Activated T-cell treated with anti-CD3 and anti-CD28 coated beads, Interleukin-2, amount 50 U/mL, for 24 hours (primary cell): ENCODE measurements at regions not wholly inside any gene's neighbourhood (a gene's known extent, or its start where the extent isn't known, plus 50 kb on each side); places are given as distances from the start of the nearest gene placed in this dataset.
A peak's percentile ranks its signal among the peaks of the same experiment; 100 is the strongest.
"Not testable (repeated sequence)": the region's sequence is repeated elsewhere in the genome, so short reads cannot be mapped to it uniquely, and the experiment has no call there.

Experiments
- DNase-seq: peaks from one replicate; pipeline ENCODE4 v3.0.0-alpha.2; 2020
- H3K27ac Mint-ChIP-seq: 2 replicates; pipeline ENCODE4 v1.8.0; 2020; ENCODE audit warnings: mild to moderate bottlenecking, mixed read lengths
- H3K27me3 Mint-ChIP-seq: 2 replicates; pipeline ENCODE4 v1.8.0; 2020; ENCODE audit warnings: mixed read lengths
- H3K36me3 Mint-ChIP-seq: 2 replicates; pipeline ENCODE4 v1.8.0; 2020; ENCODE audit warnings: low read depth, mixed read lengths
- H3K4me1 Mint-ChIP-seq: 2 replicates; pipeline ENCODE4 v1.8.0; 2020; ENCODE audit warnings: low read depth, mixed read lengths
- H3K4me3 Mint-ChIP-seq: 2 replicates; pipeline ENCODE4 v1.8.0; 2020; ENCODE audit warnings: mild to moderate bottlenecking, moderate library complexity, mixed read lengths
- H3K9me3 Mint-ChIP-seq: 2 replicates; pipeline ENCODE4 v1.8.0; 2020; ENCODE audit warnings: mixed read lengths

DNA sequence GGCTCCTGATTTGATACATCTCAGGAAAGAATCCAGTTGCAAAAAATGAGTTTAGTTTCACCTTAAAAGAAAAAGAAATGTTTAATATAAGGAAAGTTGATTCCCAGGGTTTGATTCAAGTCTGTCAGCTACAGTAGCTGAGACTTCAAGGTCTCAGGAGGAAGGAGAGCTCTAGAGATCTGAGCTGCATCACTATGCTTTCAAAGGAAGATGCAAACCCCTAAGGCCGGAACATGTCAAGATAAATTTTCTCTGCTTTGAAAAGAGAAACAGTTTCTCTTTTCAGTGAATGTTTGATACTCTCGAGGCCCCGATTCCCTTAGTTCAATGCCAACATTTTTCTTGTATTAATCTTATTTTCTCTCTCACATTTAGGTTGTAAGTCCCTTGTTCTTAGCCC is 128.6 kb downstream of the RGPD3 start:
- H3K4me3 Mint-ChIP-seq = no peak overlapping the region
- H3K4me1 Mint-ChIP-seq = peaks cover 5% of the 10 kb centered on the region
- H3K27ac Mint-ChIP-seq = peak overlapping the region; percentile 2
- no peaks in the 10 kb centered on the region for H3K9me3 Mint-ChIP-seq
- no peak for DNase-seq
- H3K27me3 Mint-ChIP-seq = no peaks in the 10 kb centered on the region
- no peaks in the 10 kb centered on the region for H3K36me3 Mint-ChIP-seq

DNA sequence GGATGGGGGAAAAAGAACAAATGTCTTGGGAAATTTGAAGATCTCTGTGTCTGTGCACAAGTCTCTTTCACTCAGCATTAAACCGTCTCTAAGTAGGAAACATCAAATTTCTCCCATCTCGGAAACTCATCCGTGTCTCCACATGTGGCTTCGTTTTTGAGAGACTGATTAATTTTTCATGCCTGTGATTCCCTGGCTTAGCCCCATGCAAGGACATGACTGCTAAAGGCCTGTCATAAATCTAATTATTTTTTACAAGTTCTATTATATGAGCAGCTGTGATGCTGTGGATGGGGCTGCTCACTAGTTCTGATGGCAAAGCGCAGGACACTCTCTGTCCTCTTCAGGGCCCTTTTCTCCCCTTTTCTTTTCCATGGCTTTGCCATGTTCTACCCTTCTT is 129.1 kb downstream of the RGPD3 start:
- no peaks in the 10 kb centered on the region for H3K9me3 Mint-ChIP-seq
- peaks cover 5% of the 10 kb centered on the region for H3K4me1 Mint-ChIP-seq
- H3K4me3 Mint-ChIP-seq = no peak overlapping the region
- no peaks in the 10 kb centered on the region for H3K27me3 Mint-ChIP-seq
- H3K27ac Mint-ChIP-seq = no peak overlapping the region
- no peaks in the 10 kb centered on the region for H3K36me3 Mint-ChIP-seq
- no peak for DNase-seq

DNA sequence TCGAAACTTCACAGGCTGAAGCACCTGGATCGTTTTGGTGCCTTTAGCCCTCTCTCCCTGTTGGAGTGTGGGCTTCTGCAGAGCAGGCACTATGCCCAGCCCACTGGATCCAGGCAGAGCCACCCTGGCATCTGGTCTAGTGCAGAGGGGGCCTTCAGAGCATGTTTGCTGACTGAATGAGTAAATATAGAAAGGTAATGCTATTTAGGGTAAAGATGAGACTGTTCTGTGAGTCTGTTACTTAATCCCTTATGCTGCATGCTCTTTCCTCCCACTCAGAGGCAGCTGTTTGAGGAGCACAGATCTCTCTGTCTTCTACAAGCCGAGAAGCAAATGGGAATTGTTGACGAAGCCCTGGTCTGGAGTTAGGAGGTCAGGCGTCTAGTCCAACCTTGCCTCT is 130.2 kb downstream of the RGPD3 start:
- H3K9me3 Mint-ChIP-seq = peaks cover 3% of the 10 kb centered on the region

DNA sequence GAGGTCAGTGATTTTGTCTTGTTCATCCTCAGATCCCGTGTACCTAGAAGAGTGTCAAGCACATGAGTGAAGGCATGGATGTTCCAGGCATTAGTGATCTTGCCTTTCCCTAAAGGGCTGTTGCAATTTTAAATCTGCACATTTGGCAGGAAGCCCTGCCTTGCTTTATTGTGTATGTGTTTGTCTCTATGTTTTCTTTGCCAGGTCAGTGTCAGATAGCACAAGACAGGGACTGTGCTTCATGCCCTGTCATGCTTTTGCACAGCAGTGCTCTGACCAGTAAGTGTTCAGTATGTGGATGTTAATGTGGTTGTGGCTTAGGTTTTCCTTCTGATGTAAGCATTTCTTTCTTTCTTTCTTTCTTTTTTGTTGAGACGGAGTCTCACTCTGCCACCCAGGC is 131.5 kb downstream of the RGPD3 start:
- DNase-seq = no peak
- Mint-ChIP-seq H3K27ac (no peak overlapping the region), H3K4me1 (peaks cover 12% of the 10 kb centered on the region), H3K9me3 (peaks cover 3% of the 10 kb centered on the region), H3K27me3 (no peaks in the 10 kb centered on the region), H3K4me3 (no peak overlapping the region), H3K36me3 (no peaks in the 10 kb centered on the region)

More for the DNA sequence above, 130.2 kb downstream of the RGPD3 start:
- DNase-seq = no peak
- Mint-ChIP-seq H3K4me1 (peaks cover 5% of the 10 kb centered on the region), H3K36me3 (no peaks in the 10 kb centered on the region), H3K27ac (no peak overlapping the region), H3K4me3 (no peak overlapping the region), H3K27me3 (no peaks in the 10 kb centered on the region)

DNA sequence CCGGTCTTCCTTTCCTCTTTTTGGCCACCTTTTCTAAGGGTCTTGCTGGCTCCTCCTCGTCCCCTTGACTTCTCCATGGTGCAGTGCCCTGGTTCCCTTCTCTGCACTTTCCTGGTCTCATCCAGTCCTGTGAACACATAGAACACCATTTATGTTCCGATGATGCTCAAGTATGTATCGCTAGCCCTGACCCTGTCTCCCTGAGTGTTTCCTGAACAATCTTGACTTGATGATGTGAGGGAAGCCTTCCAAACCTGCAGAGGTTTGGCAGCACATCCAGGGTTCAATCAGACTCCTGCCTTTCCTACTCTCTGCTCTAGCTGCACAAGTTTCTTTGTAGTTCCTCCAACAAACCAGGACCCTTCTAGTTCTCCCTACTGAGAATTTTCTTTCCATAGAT is 132.1 kb downstream of the RGPD3 start:
- H3K4me1 Mint-ChIP-seq = peaks cover 15% of the 10 kb centered on the region
- no peak overlapping the region for H3K27ac Mint-ChIP-seq
- no peak for DNase-seq
- no peak overlapping the region for H3K4me3 Mint-ChIP-seq
- no peaks in the 10 kb centered on the region for H3K36me3 Mint-ChIP-seq
- H3K27me3 Mint-ChIP-seq = no peaks in the 10 kb centered on the region
- peaks cover 3% of the 10 kb centered on the region for H3K9me3 Mint-ChIP-seq

DNA sequence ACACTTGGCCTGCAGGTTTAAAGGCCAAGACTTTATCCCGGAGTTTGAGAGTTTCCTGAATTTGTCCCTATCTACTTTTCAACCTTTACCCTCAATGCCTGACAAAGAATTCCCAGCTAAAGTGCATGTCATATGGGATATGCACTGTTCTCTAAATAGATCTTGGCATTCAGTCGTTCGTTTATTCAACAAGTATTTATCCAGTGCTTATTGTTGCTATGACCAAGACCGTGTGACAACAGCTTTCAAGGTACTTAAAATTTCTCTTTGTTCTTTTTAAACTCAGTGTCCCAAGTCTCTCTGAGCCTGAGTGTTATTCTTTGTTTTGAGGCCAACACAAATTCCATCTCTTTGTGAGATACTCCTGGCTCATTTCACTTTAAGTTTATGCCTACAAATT is 133.4 kb downstream of the RGPD3 start:
- H3K27ac Mint-ChIP-seq = no peak overlapping the region
- no peaks in the 10 kb centered on the region for H3K36me3 Mint-ChIP-seq
- peaks cover 13% of the 10 kb centered on the region for H3K4me1 Mint-ChIP-seq
- no peak for DNase-seq
- no peak overlapping the region for H3K4me3 Mint-ChIP-seq
- H3K27me3 Mint-ChIP-seq = no peaks in the 10 kb centered on the region
- H3K9me3 Mint-ChIP-seq = peaks cover 3% of the 10 kb centered on the region

DNA sequence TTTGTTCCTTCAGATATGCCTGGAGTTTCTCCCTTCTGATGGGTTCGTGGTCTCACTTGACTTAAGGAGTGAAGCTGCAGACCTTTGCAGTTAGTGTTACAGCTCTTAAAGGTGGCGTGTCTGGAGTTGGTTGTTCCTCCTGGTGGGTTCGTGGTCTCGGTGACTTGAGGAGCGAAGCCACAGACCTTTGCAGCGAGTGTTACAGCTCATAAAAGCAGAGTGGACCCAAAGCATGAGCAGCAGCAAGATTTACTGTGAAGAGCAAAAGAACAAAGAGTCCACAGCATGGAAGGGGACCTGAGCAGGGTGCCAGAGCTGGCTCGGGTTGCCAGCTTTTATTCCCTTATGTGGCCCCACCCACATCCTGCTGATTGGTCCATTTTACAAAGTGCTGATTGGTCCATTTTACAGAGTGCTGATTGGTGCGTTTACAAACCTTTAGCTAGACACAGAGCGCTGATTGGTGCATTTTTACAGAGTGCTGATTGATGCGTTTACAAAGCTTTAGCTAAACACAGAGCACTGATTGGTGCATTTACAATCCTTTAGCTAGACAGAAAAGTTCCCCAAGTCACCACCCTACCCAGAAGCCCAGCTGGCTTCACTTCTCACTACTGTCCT is 134.8 kb downstream of the RGPD3 start:
- not testable (repeated sequence) for H3K36me3 Mint-ChIP-seq, H3K9me3 Mint-ChIP-seq, H3K4me3 Mint-ChIP-seq, H3K27ac Mint-ChIP-seq, DNase-seq, H3K27me3 Mint-ChIP-seq, H3K4me1 Mint-ChIP-seq

DNA sequence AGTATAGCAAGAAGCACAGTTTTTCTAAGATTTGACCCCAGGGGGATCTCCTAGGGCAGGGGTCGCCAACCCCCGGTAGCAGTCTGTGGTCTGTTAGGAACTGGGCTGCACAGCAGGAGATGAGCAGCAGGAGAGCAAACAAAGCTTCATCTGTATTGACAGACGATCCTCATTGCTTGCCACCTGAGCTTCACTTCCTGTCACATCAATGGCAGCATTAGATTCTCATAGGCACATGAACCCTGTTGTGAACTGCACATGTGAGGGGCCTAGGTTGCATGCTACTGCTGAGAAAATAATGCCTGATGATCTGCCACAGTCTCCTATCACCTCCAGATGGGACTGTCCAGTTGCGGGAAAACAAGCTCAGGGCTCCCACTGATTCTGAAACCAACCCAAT is 136.2 kb downstream of the RGPD3 start:
- H3K36me3 Mint-ChIP-seq = no peaks in the 10 kb centered on the region
- peaks cover 10% of the 10 kb centered on the region for H3K4me1 Mint-ChIP-seq
- no peaks in the 10 kb centered on the region for H3K27me3 Mint-ChIP-seq
- H3K27ac Mint-ChIP-seq = peak overlapping the region; percentile 8
- no peak overlapping the region for H3K4me3 Mint-ChIP-seq
- H3K9me3 Mint-ChIP-seq = peaks cover 3% of the 10 kb centered on the region
- DNase-seq = no peak

DNA sequence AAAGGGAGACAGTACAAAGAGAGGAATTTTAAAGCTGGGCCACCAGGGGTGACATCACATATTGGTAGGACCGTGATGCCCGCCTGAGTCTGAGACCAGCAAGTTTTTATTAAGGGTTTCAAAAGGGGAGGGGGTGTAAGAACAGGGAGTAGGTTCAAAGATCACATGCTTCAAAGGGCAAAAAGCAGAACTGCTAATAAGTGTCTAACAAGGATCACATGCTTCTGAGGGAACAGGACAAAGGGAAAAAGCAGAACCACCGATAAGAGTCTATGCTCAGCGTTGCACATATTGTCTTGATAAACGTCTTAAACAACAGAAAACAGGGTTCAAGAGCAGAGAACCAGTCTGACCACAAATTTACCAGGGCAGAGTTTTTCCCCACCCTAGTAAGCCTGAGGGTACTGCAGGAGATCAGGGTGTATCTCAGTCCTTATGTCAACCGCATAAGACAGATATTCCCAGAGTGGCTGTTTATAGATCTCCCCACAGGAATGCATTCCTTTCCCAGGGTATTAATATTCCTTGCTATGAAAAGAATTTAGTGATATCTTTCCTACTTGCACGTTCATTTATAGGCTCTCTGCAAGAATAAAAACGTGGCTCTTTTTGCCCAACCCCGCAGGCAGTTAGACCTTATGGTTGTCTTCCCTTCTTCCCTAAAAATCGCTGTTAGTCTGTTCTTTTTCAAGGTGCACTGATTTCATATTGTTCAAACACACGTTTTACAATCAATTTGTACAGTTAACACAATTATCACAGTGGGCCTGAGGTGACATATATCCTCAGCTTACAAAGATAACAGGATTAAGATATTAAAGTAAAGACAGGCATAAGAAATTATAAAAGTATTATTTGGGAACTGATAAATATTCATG is 136.5 kb upstream of the UXS1 start:
- H3K27ac Mint-ChIP-seq, H3K27me3 Mint-ChIP-seq, H3K4me1 Mint-ChIP-seq, H3K9me3 Mint-ChIP-seq, H3K4me3 Mint-ChIP-seq, H3K36me3 Mint-ChIP-seq, DNase-seq: not testable (repeated sequence)

DNA sequence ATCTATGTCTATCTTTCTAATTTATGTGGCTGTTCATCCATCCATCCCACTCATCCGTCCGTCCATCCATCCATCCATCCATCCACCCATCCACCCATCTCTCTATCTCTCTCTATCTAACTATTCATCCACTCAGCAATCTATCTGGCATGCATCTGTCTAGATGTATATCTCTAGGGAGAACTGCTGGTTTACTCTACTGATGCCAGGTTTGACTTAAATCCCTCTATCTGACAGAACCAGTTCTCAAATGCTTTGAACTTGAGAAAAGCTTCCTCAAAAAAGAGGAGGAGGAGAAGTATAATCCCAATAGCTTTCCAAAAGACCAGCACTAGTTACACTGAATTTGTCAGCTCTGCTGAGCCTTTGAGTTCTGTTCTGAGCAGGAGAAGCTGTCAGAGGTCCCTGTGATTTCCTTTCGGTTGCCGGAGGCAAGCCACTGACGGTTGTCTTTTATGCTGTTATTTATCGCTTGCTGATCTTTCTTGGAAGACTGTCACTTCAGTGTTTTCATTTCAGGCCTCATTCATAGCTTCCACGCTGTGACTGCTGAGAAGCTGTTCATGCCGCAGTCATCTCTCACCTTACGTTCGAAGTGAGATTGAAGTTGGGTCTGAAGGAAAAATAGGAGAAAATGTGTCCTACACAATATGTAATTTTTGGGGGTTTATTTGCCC is 129.4 kb upstream of the UXS1 start:
- peaks cover 3% of the 10 kb centered on the region for H3K27me3 Mint-ChIP-seq
- H3K36me3 Mint-ChIP-seq = no peaks in the 10 kb centered on the region
- H3K4me1 Mint-ChIP-seq = no peaks in the 10 kb centered on the region
- H3K9me3 Mint-ChIP-seq = no peaks in the 10 kb centered on the region
- no peak for DNase-seq
- no peak overlapping the region for H3K27ac Mint-ChIP-seq
- no peak overlapping the region for H3K4me3 Mint-ChIP-seq

DNA sequence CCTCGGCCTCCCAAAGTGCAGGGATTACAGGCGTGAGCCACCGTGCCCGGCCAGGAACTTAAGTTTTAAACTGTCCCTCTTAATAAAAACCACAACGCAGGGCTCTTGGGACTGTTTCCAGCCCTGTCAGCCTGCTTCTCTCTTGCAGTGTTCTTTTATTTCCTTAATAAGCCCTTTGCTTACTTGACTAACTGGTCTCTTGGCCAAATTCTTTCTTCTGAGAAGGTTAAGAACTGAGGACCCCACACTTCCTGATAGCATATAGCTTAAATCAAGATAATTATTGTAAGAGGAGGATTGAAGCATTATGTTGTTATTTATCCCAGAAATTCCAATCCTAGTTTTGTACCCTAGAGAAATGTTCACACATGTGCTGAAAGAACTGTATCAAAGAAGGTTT is 128.2 kb upstream of the UXS1 start:
- Mint-ChIP-seq H3K4me1 (no peaks in the 10 kb centered on the region), H3K9me3 (no peaks in the 10 kb centered on the region), H3K27me3 (peaks cover 3% of the 10 kb centered on the region), H3K27ac (no peak overlapping the region), H3K36me3 (no peaks in the 10 kb centered on the region), H3K4me3 (no peak overlapping the region)
- no peak for DNase-seq

DNA sequence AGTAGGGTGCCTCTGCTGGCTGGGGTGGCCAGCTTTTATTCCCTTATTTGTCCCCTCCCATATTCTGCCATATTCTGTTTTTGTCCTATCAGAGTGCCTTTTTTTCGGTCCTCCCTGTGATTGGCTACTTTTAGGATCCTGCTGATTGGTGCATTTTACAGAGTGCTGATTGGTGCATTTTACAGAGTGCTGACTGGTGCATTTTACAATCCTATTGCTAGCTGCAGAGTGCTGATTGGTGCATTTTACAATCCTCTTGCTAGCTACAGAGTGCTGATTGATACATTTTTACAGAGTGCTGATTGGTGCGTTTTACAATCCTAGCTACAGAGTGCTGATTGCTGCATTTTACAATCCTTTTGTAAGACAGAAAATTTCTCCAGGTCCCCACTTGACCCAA is 126.3 kb upstream of the UXS1 start:
- H3K9me3 Mint-ChIP-seq, H3K27ac Mint-ChIP-seq, H3K4me3 Mint-ChIP-seq, H3K4me1 Mint-ChIP-seq, H3K27me3 Mint-ChIP-seq, DNase-seq, H3K36me3 Mint-ChIP-seq: not testable (repeated sequence)

DNA sequence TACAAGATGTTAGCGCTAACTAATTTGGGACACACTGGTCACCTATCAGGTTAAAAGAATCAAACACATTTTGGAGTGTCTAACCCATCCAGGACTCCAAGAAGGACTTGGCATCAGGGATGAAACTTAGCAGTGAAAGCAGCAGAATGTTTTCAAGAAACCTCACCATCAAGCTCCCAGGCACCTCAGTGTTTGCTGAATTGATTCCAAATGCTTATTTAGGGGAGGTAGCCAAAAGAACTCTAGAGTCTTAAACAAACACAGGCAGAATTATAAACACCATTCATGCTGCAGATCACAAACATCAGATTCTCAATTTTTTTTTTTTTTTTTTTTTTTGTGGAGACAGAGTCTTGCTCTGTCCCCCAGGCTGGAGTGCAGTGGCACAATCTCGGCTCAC is 122.8 kb upstream of the UXS1 start:
- Mint-ChIP-seq H3K27ac (no peak overlapping the region), H3K9me3 (no peaks in the 10 kb centered on the region), H3K4me1 (peaks cover 7% of the 10 kb centered on the region), H3K4me3 (no peak overlapping the region), H3K27me3 (no peaks in the 10 kb centered on the region), H3K36me3 (no peaks in the 10 kb centered on the region)
- no peak for DNase-seq

DNA sequence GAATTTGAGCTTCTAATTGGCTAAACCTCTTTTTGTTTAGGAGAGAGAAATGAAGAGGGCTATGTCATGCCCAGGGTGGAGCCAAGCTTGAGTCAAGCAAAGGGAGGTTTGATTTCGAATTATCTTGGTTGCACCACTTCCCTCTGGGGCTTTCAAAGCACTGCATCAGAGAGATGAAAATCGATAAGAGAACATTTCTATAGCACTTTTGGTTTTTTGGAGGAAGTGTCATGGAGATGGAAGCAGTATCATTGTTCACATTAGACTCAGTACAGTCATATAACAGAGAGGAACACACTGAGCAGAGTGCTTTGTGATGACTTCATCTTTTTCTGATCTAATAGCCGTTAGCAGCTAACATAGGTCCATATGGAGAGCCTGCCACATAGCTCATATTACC is 120.3 kb upstream of the UXS1 start:
- no peaks in the 10 kb centered on the region for H3K27me3 Mint-ChIP-seq
- H3K4me3 Mint-ChIP-seq = no peak overlapping the region
- H3K9me3 Mint-ChIP-seq = no peaks in the 10 kb centered on the region
- peaks cover 7% of the 10 kb centered on the region for H3K4me1 Mint-ChIP-seq
- DNase-seq = no peak
- no peak overlapping the region for H3K27ac Mint-ChIP-seq
- H3K36me3 Mint-ChIP-seq = no peaks in the 10 kb centered on the region

DNA sequence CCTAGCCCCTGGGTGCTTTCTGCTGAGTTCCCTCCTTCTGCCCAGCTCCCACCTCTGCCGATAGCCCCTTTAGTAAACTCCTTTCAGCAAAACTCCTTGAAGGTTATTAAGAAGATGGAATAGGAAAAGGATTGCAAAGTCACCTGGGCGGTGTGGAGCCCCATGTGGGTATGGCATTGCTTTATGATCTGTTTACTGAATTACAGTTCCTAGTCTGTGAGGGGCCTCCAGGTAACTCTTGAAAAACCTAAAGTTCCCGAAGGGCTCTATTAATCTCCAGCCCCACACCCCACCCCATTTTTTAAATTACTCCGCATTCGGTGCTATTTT is 116.9 kb upstream of the UXS1 start:
- Mint-ChIP-seq H3K4me1 (peaks cover 7% of the 10 kb centered on the region), H3K4me3 (no peak overlapping the region), H3K27ac (no peak overlapping the region)

More for the DNA sequence above, 116.9 kb upstream of the UXS1 start:
- H3K36me3 Mint-ChIP-seq = no peaks in the 10 kb centered on the region
- no peaks in the 10 kb centered on the region for H3K27me3 Mint-ChIP-seq
- no peak for DNase-seq
- no peaks in the 10 kb centered on the region for H3K9me3 Mint-ChIP-seq
